WTC11 (cell line): ENCODE measurements at regions not wholly inside any gene's neighbourhood (a gene's known extent, or its start where the extent isn't known, plus 50 kb on each side); places are given as distances from the start of the nearest gene placed in this dataset.

Experiments
- ATAC-seq: fragments of 200-7000 bp; cut with Tn5 transposase; 2 replicates; pipeline ENCODE4 v1.10.0; 2021; ENCODE audit warnings: mild to moderate bottlenecking, moderate library complexity
- CTCF ChIA-PET: fragments of 300-600 bp; sonication (Branson Sonifier 250); formaldehyde crosslinking; loops from one replicate; lab custom pipeline; 2021; ENCODE audit warnings: antibody characterized with exemption; lab: Charles Lee
- POLR2A ChIA-PET: fragments of 350-600 bp; sonication (Branson Sonifier 250); formaldehyde crosslinking; loops from one replicate; lab custom pipeline; 2021; ENCODE audit warnings: antibody characterized with exemption; lab: Charles Lee
- DNase-seq: peaks from one replicate; pipeline ENCODE4 v3.0.0; 2021; ENCODE audit warnings: low spot score
- H3K27ac Mint-ChIP-seq: 2 replicates; pipeline ENCODE4 v1.8.0; 2021; ENCODE audit warnings: mixed read lengths
- H3K27me3 Mint-ChIP-seq: 2 replicates; pipeline ENCODE4 v1.8.0; 2021; ENCODE audit warnings: low read depth, mild to moderate bottlenecking, moderate library complexity, mixed read lengths
- H3K36me3 Mint-ChIP-seq: 2 replicates; pipeline ENCODE4 v1.8.0; 2021; ENCODE audit warnings: mixed read lengths
- H3K4me1 Mint-ChIP-seq: 2 replicates; pipeline ENCODE4 v1.8.0; 2022; ENCODE audit warnings: mixed read lengths
- H3K4me3 Mint-ChIP-seq: 2 replicates; pipeline ENCODE4 v1.8.0; 2021; ENCODE audit warnings: mild to moderate bottlenecking, moderate library complexity, mixed read lengths
- H3K9me3 Mint-ChIP-seq: 2 replicates; pipeline ENCODE4 v1.8.0; 2021; ENCODE audit warnings: mixed read lengths
- ATF1 ChIP-seq: sonication (generic); formaldehyde crosslinking; IDR thresholded peaks from 2 replicates; pipeline ENCODE4 v1.8.1; 2023; ENCODE audit warnings: mild to moderate bottlenecking, moderate library complexity, missing genetic modification reagents
- CBFB ChIP-seq: sonication (generic); formaldehyde crosslinking; IDR thresholded peaks from 2 replicates; pipeline ENCODE4 v1.8.1; 2022; ENCODE audit warnings: mild to moderate bottlenecking, low read depth, missing genetic modification reagents
- GRHL2 ChIP-seq: fragments of 250-450 bp; sonication (Bioruptor Pico); IDR thresholded peaks from 2 replicates; pipeline ENCODE4 v1.8.0; 2022; ENCODE audit warnings: mild to moderate bottlenecking, moderate library complexity; ENCODE audit not compliant: insufficient replicate concordance, severe bottlenecking
- JAZF1 ChIP-seq: fragments of 250-450 bp; sonication (Bioruptor Pico); IDR thresholded peaks from 2 replicates; pipeline ENCODE4 v1.9.0; 2021; ENCODE audit warnings: moderate library complexity, mild to moderate bottlenecking, inconsistent platforms
- JUN ChIP-seq: sonication (generic); formaldehyde crosslinking; IDR thresholded peaks from 2 replicates; pipeline ENCODE4 v1.8.0; 2023; ENCODE audit warnings: mild to moderate bottlenecking, missing genetic modification reagents
- NR1H2 ChIP-seq: sonication (generic); formaldehyde crosslinking; IDR thresholded peaks from 2 replicates; pipeline ENCODE4 v1.9.0; 2021; ENCODE audit warnings: mild to moderate bottlenecking, moderate library complexity, missing genetic modification reagents
- NR3C1 ChIP-seq: sonication (generic); formaldehyde crosslinking; conservative IDR thresholded peaks from 2 replicates; pipeline ENCODE4 v1.8.1; 2023; ENCODE audit warnings: low read depth, mild to moderate bottlenecking, missing genetic modification reagents
- PRRX2 ChIP-seq: fragments of 250-450 bp; sonication (Bioruptor Pico); IDR thresholded peaks from 2 replicates; pipeline ENCODE4 v1.8.0; 2021; ENCODE audit warnings: mild to moderate bottlenecking
- TEAD1 ChIP-seq: sonication (generic); formaldehyde crosslinking; IDR thresholded peaks from 2 replicates; pipeline ENCODE4 v1.8.0; 2022; ENCODE audit warnings: mild to moderate bottlenecking, missing genetic modification reagents
- ZBTB21 ChIP-seq: sonication (generic); formaldehyde crosslinking; IDR thresholded peaks from 2 replicates; pipeline ENCODE4 v1.8.1; 2023; ENCODE audit warnings: mild to moderate bottlenecking, missing genetic modification reagents, borderline replicate concordance
- ZNF232 ChIP-seq: sonication (generic); formaldehyde crosslinking; IDR thresholded peaks from 2 replicates; pipeline ENCODE4 v1.8.0; 2022; ENCODE audit warnings: mild to moderate bottlenecking, missing genetic modification reagents
- ZNF671 ChIP-seq: fragments of 250-450 bp; sonication (Bioruptor Pico); IDR thresholded peaks from 2 replicates; pipeline ENCODE4 v1.8.0; 2021; ENCODE audit warnings: mild to moderate bottlenecking
- TF ChIP-seq, protein P1 (sequence below): sonication (generic); formaldehyde crosslinking; IDR thresholded peaks from 2 replicates; pipeline ENCODE4 v1.8.1; 2023; ENCODE audit warnings: mild to moderate bottlenecking, missing genetic modification reagents, borderline replicate concordance
- TF ChIP-seq, protein P2 (sequence below): fragments of 250-450 bp; sonication (Bioruptor Pico); IDR thresholded peaks from 2 replicates; pipeline ENCODE4 v1.9.0; 2021; ENCODE audit warnings: mild to moderate bottlenecking, borderline replicate concordance
- TF ChIP-seq, protein P3 (sequence below): fragments of 250-450 bp; sonication (Bioruptor Pico); IDR thresholded peaks from 2 replicates; pipeline ENCODE4 v2.1.2; 2022; ENCODE audit warnings: mild to moderate bottlenecking, moderate library complexity
- TF ChIP-seq, protein P4 (sequence below): sonication (generic); formaldehyde crosslinking; IDR thresholded peaks from 2 replicates; pipeline ENCODE4 v1.8.0; 2022; ENCODE audit warnings: mild to moderate bottlenecking, missing genetic modification reagents
- TF ChIP-seq, protein P5 (sequence below): fragments of 250-450 bp; sonication (Bioruptor Pico); IDR thresholded peaks from 2 replicates; pipeline ENCODE4 v1.9.0; 2021; ENCODE audit warnings: mild to moderate bottlenecking
- TF ChIP-seq, protein P6 (sequence below): sonication (generic); formaldehyde crosslinking; IDR thresholded peaks from 2 replicates; pipeline ENCODE4 v1.8.1; 2022; ENCODE audit warnings: low read depth, missing genetic modification reagents, borderline replicate concordance
- TF ChIP-seq, protein P7 (sequence below): fragments of 250-450 bp; sonication (Bioruptor Pico); IDR thresholded peaks from 2 replicates; pipeline ENCODE4 v1.9.0; 2021; ENCODE audit warnings: mild to moderate bottlenecking
- TF ChIP-seq, protein P8 (sequence below): sonication (generic); formaldehyde crosslinking; conservative IDR thresholded peaks from 2 replicates; pipeline ENCODE4 v1.8.1; 2023; ENCODE audit warnings: mild to moderate bottlenecking, low read depth, missing genetic modification reagents, moderate library complexity

DNA sequence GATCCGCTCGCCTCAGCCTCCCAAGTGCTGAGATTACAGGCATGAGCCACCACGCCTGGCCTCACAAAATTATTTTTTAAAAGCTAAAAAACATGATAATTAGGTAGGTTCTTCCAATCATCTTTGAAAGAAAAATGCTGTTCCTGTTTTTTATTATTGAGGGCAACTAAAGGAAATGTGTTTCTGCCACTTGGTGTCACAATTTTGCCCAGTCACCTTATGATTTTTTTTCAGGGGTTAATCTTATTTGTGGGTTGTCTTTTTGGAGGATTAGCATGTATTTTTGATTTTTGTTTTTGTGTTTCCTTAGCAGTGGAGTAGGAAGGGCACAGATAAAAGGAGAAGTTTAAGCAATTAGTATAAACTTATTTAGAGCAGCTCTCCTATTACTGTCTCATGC, 79.8 kb downstream of the PRORP start (continued):
- TF ChIP-seq GRHL2 (CRISPR knock-in tag) (no peak), JAZF1 (CRISPR knock-in tag) (no peak), CBFB (CRISPR knock-in tag) (no peak)
- TF ChIP-seq, protein P1, sequence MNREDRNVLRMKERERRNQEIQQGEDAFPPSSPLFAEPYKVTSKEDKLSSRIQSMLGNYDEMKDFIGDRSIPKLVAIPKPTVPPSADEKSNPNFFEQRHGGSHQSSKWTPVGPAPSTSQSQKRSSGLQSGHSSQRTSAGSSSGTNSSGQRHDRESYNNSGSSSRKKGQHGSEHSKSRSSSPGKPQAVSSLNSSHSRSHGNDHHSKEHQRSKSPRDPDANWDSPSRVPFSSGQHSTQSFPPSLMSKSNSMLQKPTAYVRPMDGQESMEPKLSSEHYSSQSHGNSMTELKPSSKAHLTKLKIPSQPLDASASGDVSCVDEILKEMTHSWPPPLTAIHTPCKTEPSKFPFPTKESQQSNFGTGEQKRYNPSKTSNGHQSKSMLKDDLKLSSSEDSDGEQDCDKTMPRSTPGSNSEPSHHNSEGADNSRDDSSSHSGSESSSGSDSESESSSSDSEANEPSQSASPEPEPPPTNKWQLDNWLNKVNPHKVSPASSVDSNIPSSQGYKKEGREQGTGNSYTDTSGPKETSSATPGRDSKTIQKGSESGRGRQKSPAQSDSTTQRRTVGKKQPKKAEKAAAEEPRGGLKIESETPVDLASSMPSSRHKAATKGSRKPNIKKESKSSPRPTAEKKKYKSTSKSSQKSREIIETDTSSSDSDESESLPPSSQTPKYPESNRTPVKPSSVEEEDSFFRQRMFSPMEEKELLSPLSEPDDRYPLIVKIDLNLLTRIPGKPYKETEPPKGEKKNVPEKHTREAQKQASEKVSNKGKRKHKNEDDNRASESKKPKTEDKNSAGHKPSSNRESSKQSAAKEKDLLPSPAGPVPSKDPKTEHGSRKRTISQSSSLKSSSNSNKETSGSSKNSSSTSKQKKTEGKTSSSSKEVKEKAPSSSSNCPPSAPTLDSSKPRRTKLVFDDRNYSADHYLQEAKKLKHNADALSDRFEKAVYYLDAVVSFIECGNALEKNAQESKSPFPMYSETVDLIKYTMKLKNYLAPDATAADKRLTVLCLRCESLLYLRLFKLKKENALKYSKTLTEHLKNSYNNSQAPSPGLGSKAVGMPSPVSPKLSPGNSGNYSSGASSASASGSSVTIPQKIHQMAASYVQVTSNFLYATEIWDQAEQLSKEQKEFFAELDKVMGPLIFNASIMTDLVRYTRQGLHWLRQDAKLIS, result no peak
- TF ChIP-seq, protein P2, sequence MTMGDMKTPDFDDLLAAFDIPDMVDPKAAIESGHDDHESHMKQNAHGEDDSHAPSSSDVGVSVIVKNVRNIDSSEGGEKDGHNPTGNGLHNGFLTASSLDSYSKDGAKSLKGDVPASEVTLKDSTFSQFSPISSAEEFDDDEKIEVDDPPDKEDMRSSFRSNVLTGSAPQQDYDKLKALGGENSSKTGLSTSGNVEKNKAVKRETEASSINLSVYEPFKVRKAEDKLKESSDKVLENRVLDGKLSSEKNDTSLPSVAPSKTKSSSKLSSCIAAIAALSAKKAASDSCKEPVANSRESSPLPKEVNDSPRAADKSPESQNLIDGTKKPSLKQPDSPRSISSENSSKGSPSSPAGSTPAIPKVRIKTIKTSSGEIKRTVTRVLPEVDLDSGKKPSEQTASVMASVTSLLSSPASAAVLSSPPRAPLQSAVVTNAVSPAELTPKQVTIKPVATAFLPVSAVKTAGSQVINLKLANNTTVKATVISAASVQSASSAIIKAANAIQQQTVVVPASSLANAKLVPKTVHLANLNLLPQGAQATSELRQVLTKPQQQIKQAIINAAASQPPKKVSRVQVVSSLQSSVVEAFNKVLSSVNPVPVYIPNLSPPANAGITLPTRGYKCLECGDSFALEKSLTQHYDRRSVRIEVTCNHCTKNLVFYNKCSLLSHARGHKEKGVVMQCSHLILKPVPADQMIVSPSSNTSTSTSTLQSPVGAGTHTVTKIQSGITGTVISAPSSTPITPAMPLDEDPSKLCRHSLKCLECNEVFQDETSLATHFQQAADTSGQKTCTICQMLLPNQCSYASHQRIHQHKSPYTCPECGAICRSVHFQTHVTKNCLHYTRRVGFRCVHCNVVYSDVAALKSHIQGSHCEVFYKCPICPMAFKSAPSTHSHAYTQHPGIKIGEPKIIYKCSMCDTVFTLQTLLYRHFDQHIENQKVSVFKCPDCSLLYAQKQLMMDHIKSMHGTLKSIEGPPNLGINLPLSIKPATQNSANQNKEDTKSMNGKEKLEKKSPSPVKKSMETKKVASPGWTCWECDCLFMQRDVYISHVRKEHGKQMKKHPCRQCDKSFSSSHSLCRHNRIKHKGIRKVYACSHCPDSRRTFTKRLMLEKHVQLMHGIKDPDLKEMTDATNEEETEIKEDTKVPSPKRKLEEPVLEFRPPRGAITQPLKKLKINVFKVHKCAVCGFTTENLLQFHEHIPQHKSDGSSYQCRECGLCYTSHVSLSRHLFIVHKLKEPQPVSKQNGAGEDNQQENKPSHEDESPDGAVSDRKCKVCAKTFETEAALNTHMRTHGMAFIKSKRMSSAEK (CRISPR knock-in tag), result no peak
- TF ChIP-seq, protein P3, sequence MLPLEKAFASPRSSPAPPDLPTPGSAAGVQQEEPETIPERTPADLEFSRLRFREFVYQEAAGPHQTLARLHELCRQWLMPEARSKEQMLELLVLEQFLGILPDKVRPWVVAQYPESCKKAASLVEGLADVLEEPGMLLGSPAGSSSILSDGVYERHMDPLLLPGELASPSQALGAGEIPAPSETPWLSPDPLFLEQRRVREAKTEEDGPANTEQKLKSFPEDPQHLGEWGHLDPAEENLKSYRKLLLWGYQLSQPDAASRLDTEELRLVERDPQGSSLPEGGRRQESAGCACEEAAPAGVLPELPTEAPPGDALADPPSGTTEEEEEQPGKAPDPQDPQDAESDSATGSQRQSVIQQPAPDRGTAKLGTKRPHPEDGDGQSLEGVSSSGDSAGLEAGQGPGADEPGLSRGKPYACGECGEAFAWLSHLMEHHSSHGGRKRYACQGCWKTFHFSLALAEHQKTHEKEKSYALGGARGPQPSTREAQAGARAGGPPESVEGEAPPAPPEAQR (CRISPR knock-in tag), result no peak
- TF ChIP-seq, protein P4, sequence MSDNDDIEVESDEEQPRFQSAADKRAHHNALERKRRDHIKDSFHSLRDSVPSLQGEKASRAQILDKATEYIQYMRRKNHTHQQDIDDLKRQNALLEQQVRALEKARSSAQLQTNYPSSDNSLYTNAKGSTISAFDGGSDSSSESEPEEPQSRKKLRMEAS (CRISPR knock-in tag), result no peak
- TF ChIP-seq, protein P5, sequence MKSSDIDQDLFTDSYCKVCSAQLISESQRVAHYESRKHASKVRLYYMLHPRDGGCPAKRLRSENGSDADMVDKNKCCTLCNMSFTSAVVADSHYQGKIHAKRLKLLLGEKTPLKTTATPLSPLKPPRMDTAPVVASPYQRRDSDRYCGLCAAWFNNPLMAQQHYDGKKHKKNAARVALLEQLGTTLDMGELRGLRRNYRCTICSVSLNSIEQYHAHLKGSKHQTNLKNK, result no peak

DNA sequence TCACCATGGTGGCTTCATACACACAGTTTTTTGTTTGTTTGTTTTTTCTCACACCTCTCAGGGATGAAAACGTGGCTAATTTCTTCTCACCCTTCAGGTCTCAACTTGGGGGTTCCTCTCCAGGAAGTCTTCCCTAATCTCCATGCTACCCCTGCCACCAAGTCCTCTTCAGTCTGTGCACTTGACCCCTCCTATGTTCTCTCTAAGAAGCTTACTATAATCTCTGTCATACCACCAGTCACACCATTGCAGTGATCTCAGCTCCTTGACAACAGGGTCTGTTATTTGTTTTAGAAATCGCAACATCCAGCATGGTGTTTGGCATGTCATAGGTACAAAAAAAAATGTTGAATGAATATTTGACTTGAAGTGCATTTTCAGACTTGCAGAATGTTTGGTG, 83.4 kb downstream of the PRORP start:
- Mint-ChIP-seq H3K27ac (peak overlapping the region; percentile 25; the same call in 1 of the 2 replicates), H3K4me1 (no peaks in the 10 kb centered on the region), H3K4me3 (no peak overlapping the region), H3K36me3 (no peaks in the 10 kb centered on the region), H3K27me3 (no peaks in the 10 kb centered on the region), H3K9me3 (no peaks in the 10 kb centered on the region)
- DNase-seq (no peak), ATAC-seq (no peak)
- CTCF ChIA-PET, result no interaction called here
- POLR2A ChIA-PET, result no interaction called here
- TF ChIP-seq ZNF232 (CRISPR knock-in tag) (no peak), TEAD1 (CRISPR knock-in tag) (no peak), ZBTB21 (CRISPR knock-in tag) (no peak), PRRX2 (no peak), NR3C1 (CRISPR knock-in tag) (no peak), JUN (CRISPR knock-in tag) (no peak), ZNF671 (CRISPR knock-in tag) (no peak), NR1H2 (CRISPR knock-in tag) (no peak), ATF1 (CRISPR knock-in tag) (no peak)
- TF ChIP-seq, protein P6, sequence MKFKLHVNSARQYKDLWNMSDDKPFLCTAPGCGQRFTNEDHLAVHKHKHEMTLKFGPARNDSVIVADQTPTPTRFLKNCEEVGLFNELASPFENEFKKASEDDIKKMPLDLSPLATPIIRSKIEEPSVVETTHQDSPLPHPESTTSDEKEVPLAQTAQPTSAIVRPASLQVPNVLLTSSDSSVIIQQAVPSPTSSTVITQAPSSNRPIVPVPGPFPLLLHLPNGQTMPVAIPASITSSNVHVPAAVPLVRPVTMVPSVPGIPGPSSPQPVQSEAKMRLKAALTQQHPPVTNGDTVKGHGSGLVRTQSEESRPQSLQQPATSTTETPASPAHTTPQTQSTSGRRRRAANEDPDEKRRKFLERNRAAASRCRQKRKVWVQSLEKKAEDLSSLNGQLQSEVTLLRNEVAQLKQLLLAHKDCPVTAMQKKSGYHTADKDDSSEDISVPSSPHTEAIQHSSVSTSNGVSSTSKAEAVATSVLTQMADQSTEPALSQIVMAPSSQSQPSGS (CRISPR knock-in tag), result no peak
- TF ChIP-seq, protein P7, sequence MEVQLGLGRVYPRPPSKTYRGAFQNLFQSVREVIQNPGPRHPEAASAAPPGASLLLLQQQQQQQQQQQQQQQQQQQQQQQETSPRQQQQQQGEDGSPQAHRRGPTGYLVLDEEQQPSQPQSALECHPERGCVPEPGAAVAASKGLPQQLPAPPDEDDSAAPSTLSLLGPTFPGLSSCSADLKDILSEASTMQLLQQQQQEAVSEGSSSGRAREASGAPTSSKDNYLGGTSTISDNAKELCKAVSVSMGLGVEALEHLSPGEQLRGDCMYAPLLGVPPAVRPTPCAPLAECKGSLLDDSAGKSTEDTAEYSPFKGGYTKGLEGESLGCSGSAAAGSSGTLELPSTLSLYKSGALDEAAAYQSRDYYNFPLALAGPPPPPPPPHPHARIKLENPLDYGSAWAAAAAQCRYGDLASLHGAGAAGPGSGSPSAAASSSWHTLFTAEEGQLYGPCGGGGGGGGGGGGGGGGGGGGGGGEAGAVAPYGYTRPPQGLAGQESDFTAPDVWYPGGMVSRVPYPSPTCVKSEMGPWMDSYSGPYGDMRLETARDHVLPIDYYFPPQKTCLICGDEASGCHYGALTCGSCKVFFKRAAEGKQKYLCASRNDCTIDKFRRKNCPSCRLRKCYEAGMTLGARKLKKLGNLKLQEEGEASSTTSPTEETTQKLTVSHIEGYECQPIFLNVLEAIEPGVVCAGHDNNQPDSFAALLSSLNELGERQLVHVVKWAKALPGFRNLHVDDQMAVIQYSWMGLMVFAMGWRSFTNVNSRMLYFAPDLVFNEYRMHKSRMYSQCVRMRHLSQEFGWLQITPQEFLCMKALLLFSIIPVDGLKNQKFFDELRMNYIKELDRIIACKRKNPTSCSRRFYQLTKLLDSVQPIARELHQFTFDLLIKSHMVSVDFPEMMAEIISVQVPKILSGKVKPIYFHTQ (CRISPR knock-in tag), result no peak
- TF ChIP-seq, protein P8, sequence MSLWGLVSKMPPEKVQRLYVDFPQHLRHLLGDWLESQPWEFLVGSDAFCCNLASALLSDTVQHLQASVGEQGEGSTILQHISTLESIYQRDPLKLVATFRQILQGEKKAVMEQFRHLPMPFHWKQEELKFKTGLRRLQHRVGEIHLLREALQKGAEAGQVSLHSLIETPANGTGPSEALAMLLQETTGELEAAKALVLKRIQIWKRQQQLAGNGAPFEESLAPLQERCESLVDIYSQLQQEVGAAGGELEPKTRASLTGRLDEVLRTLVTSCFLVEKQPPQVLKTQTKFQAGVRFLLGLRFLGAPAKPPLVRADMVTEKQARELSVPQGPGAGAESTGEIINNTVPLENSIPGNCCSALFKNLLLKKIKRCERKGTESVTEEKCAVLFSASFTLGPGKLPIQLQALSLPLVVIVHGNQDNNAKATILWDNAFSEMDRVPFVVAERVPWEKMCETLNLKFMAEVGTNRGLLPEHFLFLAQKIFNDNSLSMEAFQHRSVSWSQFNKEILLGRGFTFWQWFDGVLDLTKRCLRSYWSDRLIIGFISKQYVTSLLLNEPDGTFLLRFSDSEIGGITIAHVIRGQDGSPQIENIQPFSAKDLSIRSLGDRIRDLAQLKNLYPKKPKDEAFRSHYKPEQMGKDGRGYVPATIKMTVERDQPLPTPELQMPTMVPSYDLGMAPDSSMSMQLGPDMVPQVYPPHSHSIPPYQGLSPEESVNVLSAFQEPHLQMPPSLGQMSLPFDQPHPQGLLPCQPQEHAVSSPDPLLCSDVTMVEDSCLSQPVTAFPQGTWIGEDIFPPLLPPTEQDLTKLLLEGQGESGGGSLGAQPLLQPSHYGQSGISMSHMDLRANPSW, result no peak
